ENCODE measurements at regions not wholly inside any gene's neighbourhood (a gene's known extent, or its start where the extent isn't known, plus 50 kb on each side); places are given as distances from the start of the nearest gene placed in this dataset.
"Not testable (repeated sequence)": the region's sequence is repeated elsewhere in the genome, so short reads cannot be mapped to it uniquely, and the experiment has no call there.

DNA sequence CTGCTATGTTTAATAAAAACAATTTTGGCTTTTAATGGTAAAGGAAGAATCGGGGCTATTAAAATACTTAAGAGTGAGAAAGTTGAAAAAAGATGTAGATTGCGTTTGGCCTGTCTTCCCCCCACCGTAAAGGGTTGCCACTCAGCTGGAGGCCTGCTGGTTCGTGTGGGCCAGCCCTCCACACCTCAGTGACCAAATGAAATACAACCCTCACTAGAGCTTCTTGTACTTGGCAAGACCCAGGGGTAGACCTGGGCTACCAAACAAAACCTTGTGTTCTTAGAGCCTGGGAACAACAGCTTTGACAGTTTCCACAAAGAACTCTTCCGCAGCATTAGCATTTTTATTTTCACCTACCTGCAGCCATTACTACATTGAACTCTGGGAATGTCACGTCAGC is 152.8 kb upstream of the PABPC3 start:
- TF ChIP-seq, protein P1, sequence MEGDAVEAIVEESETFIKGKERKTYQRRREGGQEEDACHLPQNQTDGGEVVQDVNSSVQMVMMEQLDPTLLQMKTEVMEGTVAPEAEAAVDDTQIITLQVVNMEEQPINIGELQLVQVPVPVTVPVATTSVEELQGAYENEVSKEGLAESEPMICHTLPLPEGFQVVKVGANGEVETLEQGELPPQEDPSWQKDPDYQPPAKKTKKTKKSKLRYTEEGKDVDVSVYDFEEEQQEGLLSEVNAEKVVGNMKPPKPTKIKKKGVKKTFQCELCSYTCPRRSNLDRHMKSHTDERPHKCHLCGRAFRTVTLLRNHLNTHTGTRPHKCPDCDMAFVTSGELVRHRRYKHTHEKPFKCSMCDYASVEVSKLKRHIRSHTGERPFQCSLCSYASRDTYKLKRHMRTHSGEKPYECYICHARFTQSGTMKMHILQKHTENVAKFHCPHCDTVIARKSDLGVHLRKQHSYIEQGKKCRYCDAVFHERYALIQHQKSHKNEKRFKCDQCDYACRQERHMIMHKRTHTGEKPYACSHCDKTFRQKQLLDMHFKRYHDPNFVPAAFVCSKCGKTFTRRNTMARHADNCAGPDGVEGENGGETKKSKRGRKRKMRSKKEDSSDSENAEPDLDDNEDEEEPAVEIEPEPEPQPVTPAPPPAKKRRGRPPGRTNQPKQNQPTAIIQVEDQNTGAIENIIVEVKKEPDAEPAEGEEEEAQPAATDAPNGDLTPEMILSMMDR (IDR thresholded peaks at IDR 0.05; ENCODE audit: borderline replicate concordance, extremely low read depth, insufficient read depth) = no peak
- FAIRE-seq = no peak
- Histone ChIP-seq H3K9ac (ENCODE audit: low read length in 3 of 3) (no peak overlapping the region), H3K27ac (ENCODE audit: low read depth in 2 of 2, low read length in 2 of 2) (no peak overlapping the region), H3K4me3 (ENCODE audit: low read length in 3 of 3) (no peak overlapping the region), H3K9me3 (ENCODE audit: control insufficient read depth in 2 of 3, insufficient read depth in 1 of 3, low read length in 3 of 3) (no peaks in the 10 kb centered on the region), H3K4me1 (ENCODE audit: control insufficient read depth in 2 of 3, insufficient read depth in 2 of 3, low read depth in 1 of 3, low read length in 3 of 3) (no peaks in the 10 kb centered on the region), H3K27me3 (ENCODE audit: control insufficient read depth, insufficient read depth, low read length) (no peaks in the 10 kb centered on the region), H3K36me3 (ENCODE audit: control insufficient read depth in 2 of 3, insufficient read depth in 3 of 3, low read length in 3 of 3) (no peaks in the 10 kb centered on the region)
- DNase-seq = no peak
- intact Hi-C loops (cut with DNase I) = no loop called here

DNA sequence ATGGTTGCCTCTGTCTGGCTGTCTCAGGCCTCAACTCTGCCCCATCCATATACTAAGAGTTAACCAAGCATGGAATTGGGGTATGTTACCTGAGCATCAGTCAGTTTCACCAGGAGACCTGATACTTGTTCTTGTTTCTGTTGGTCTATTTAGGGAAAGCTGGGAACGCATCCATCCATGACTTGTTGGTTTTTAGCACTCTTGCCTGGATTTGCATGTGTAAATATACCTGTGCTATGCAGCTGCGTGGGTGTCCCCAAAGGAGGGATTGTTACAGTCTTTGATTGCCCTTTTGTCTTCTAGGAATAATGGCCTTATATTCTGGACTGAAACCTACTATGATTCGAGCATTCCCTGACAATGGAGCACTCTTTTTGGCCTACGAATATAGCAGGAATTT is 151.9 kb upstream of the PABPC3 start:
- H3K36me3 ChIP-seq (ENCODE audit: control insufficient read depth in 2 of 3, insufficient read depth in 3 of 3, low read length in 3 of 3); H3K27me3 ChIP-seq (ENCODE audit: control insufficient read depth, insufficient read depth, low read length); DNase-seq; H3K9ac ChIP-seq (ENCODE audit: low read length in 3 of 3); H3K4me3 ChIP-seq (ENCODE audit: low read length in 3 of 3); intact Hi-C loops (cut with DNase I); H3K9me3 ChIP-seq (ENCODE audit: control insufficient read depth in 2 of 3, insufficient read depth in 1 of 3, low read length in 3 of 3); H3K27ac ChIP-seq (ENCODE audit: low read depth in 2 of 2, low read length in 2 of 2); H3K4me1 ChIP-seq (ENCODE audit: control insufficient read depth in 2 of 3, insufficient read depth in 2 of 3, low read depth in 1 of 3, low read length in 3 of 3); FAIRE-seq: not testable (repeated sequence)

- H3K9me3 ChIP-seq (ENCODE audit: control insufficient read depth in 2 of 3, insufficient read depth in 1 of 3, low read length in 3 of 3); intact Hi-C loops (cut with DNase I); H3K9ac ChIP-seq (ENCODE audit: low read length in 3 of 3); H3K27me3 ChIP-seq (ENCODE audit: control insufficient read depth, insufficient read depth, low read length); H3K27ac ChIP-seq (ENCODE audit: low read depth in 2 of 2, low read length in 2 of 2); H3K36me3 ChIP-seq (ENCODE audit: control insufficient read depth in 2 of 3, insufficient read depth in 3 of 3, low read length in 3 of 3); H3K4me1 ChIP-seq (ENCODE audit: control insufficient read depth in 2 of 3, insufficient read depth in 2 of 3, low read depth in 1 of 3, low read length in 3 of 3); DNase-seq; FAIRE-seq; H3K4me3 ChIP-seq (ENCODE audit: low read length in 3 of 3): not testable (repeated sequence)
Measured at GRCh38 chr13:24948977-24949376, 147.0 kb upstream of the PABPC3 start.

GRCh38 chr13:24950611-24951010 is 145.3 kb upstream of the PABPC3 start:
- H3K36me3 ChIP-seq (ENCODE audit: control insufficient read depth in 2 of 3, insufficient read depth in 3 of 3, low read length in 3 of 3); DNase-seq; intact Hi-C loops (cut with DNase I); H3K27ac ChIP-seq (ENCODE audit: low read depth in 2 of 2, low read length in 2 of 2); FAIRE-seq; H3K9me3 ChIP-seq (ENCODE audit: control insufficient read depth in 2 of 3, insufficient read depth in 1 of 3, low read length in 3 of 3); H3K4me3 ChIP-seq (ENCODE audit: low read length in 3 of 3); H3K27me3 ChIP-seq (ENCODE audit: control insufficient read depth, insufficient read depth, low read length); H3K4me1 ChIP-seq (ENCODE audit: control insufficient read depth in 2 of 3, insufficient read depth in 2 of 3, low read depth in 1 of 3, low read length in 3 of 3); H3K9ac ChIP-seq (ENCODE audit: low read length in 3 of 3): not testable (repeated sequence)

DNA sequence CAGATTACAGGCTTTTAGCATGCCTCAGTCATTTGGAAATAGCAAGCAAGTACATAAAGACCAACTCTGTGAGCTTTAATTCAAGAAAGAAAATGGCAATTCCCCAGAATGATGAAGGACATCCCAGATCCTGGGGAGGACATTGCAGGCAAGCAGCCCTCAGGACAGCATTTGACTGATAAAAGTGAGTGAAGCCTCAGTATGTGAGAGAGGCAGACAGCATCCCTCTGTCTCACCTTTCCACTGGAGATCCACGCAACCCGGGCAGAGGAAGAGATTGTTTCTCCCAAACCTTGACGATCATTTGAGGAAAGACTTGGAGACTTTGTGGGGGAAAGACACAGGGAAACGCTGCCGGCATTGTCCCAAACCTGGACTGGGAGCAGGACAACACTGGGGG is 128.0 kb upstream of the PABPC3 start:
- H3K9me3 ChIP-seq (ENCODE audit: control insufficient read depth in 2 of 3, insufficient read depth in 1 of 3, low read length in 3 of 3); H3K27ac ChIP-seq (ENCODE audit: low read depth in 2 of 2, low read length in 2 of 2); H3K36me3 ChIP-seq (ENCODE audit: control insufficient read depth in 2 of 3, insufficient read depth in 3 of 3, low read length in 3 of 3); intact Hi-C loops (cut with DNase I); FAIRE-seq; H3K27me3 ChIP-seq (ENCODE audit: control insufficient read depth, insufficient read depth, low read length); H3K4me1 ChIP-seq (ENCODE audit: control insufficient read depth in 2 of 3, insufficient read depth in 2 of 3, low read depth in 1 of 3, low read length in 3 of 3): not testable (repeated sequence)
- peak overlapping the region; percentile 24 to 68 (median 67) for H3K9ac ChIP-seq (ENCODE audit: low read length in 3 of 3)
- H3K4me3 ChIP-seq (ENCODE audit: low read length in 3 of 3) = peak overlapping the region; percentile 68 to 77 (median 73)
- DNase-seq = peak in 1 of 5 donors; percentile 35

All from kidney (tissue), 13 donors.